OCI-LY7 (cell line): ENCODE measurements at regions not wholly inside any gene's neighbourhood (a gene's known extent, or its start where the extent isn't known, plus 50 kb on each side); places are given as distances from the start of the nearest gene placed in this dataset.
A peak's percentile ranks its signal among the peaks of the same experiment; 100 is the strongest.
"Not testable (repeated sequence)": the region's sequence is repeated elsewhere in the genome, so short reads cannot be mapped to it uniquely, and the experiment has no call there.

ENCODE experiments used
- BruUV-seq: library from RNA; stranded (reverse); fragments of 400-500 nt; replicated peaks from 2 replicates; lab custom pipeline; 2021; lab: Mats Ljungman, UMichigan
- CTCF ChIA-PET: fragments of 300-600 bp; sonication (Branson Sonifier 250); formaldehyde crosslinking; loops from one replicate; lab custom pipeline; 2022; ENCODE audit warnings: antibody characterized with exemption; ENCODE audit not compliant: unreplicated experiment; lab: Charles Lee
- POLR2A ChIA-PET: fragments of 300-600 bp; sonication (Branson Sonifier 250); formaldehyde crosslinking; loops from one replicate; lab custom pipeline; 2022; ENCODE audit warnings: antibody characterized with exemption; lab: Charles Lee
- DNase-seq: peaks from one replicate; pipeline ENCODE4 v3.0.0-alpha.2; 2015; ENCODE audit warnings: low spot score
- H2AFZ ChIP-seq: fragments of 200-600 bp; sonication (generic), shearing (Covaris generic); 2 replicates; pipeline ENCODE4 v1.6.1; 2014; ENCODE audit warnings: mild to moderate bottlenecking, antibody characterized with exemption, low read length, moderate library complexity
- H3K27ac ChIP-seq: fragments of 200-600 bp; sonication (generic); 2 replicates; pipeline ENCODE4 v1.5.1; 2014; ENCODE audit warnings: mixed run types, low read depth, mild to moderate bottlenecking, moderate library complexity, low read length, inconsistent platforms; ENCODE audit not compliant: poor library complexity, severe bottlenecking
- H3K36me3 ChIP-seq: fragments of 200-600 bp; sonication (generic); 2 replicates; pipeline ENCODE4 v1.6.1; 2014; ENCODE audit warnings: mild to moderate bottlenecking, antibody characterized with exemption, low read length, moderate library complexity, mixed read lengths; ENCODE audit not compliant: insufficient read depth
- H3K4me1 ChIP-seq: fragments of 200-600 bp; sonication (generic); 2 replicates; pipeline ENCODE4 v1.5.1; 2014; ENCODE audit warnings: mild to moderate bottlenecking, low read length; ENCODE audit not compliant: insufficient read depth, poor library complexity, severe bottlenecking
- H3K4me2 ChIP-seq: fragments of 200-600 bp; sonication (generic); 2 replicates; pipeline ENCODE4 v1.6.1; 2014; ENCODE audit warnings: mild to moderate bottlenecking, low read length
- H3K4me3 ChIP-seq: fragments of 200-600 bp; sonication (generic); 2 replicates; pipeline ENCODE4 v1.5.1; 2014; ENCODE audit warnings: mild to moderate bottlenecking, low read depth, low read length; ENCODE audit not compliant: poor library complexity, severe bottlenecking
- H3K79me2 ChIP-seq: fragments of 200-600 bp; sonication (generic); 2 replicates; pipeline ENCODE4 v1.6.1; 2016; ENCODE audit warnings: low read depth, mild to moderate bottlenecking, low read length, moderate library complexity, mixed read lengths; ENCODE audit not compliant: insufficient read depth
- H3K9me2 ChIP-seq: fragments of 200-600 bp; sonication (generic); 2 replicates; pipeline ENCODE4 v1.6.1; 2016; ENCODE audit warnings: mild to moderate bottlenecking, low read length, mixed read lengths; ENCODE audit not compliant: insufficient read depth
- H3K9me3 ChIP-seq: fragments of 200-600 bp; sonication (generic); 2 replicates; pipeline ENCODE4 v1.6.1; 2014; ENCODE audit warnings: mild to moderate bottlenecking, mixed run types, low read length, mixed read lengths
- H4K20me1 ChIP-seq: fragments of 200-600 bp; sonication (generic); 2 replicates; pipeline ENCODE4 v1.6.1; 2014; ENCODE audit warnings: mild to moderate bottlenecking, antibody characterized with exemption, low read length, moderate library complexity, mixed read lengths; ENCODE audit not compliant: insufficient read depth
- EZH2phosphoT487 ChIP-seq: fragments of 200-600 bp; sonication (generic); IDR thresholded peaks from 2 replicates; pipeline ENCODE4 v1.6.1; 2018; ENCODE audit warnings: low read depth, borderline replicate concordance, mild to moderate bottlenecking, mixed run types, antibody characterized with exemption, low read length, moderate library complexity, mixed read lengths
- intact Hi-C: fragments of 100-400 bp; cut with micrococcal nuclease; formaldehyde crosslinking; loops from one replicate; pipeline ENCODE4 v1.10.0; 2022; ENCODE audit not compliant: unreplicated experiment
- TF ChIP-seq, protein P1 (sequence below): fragments of 200-600 bp; sonication (generic); conservative IDR thresholded peaks from 2 replicates; pipeline ENCODE4 v1.5.1; 2014; ENCODE audit warnings: mild to moderate bottlenecking, antibody characterized with exemption, low read length, moderate library complexity, mixed read lengths

DNA sequence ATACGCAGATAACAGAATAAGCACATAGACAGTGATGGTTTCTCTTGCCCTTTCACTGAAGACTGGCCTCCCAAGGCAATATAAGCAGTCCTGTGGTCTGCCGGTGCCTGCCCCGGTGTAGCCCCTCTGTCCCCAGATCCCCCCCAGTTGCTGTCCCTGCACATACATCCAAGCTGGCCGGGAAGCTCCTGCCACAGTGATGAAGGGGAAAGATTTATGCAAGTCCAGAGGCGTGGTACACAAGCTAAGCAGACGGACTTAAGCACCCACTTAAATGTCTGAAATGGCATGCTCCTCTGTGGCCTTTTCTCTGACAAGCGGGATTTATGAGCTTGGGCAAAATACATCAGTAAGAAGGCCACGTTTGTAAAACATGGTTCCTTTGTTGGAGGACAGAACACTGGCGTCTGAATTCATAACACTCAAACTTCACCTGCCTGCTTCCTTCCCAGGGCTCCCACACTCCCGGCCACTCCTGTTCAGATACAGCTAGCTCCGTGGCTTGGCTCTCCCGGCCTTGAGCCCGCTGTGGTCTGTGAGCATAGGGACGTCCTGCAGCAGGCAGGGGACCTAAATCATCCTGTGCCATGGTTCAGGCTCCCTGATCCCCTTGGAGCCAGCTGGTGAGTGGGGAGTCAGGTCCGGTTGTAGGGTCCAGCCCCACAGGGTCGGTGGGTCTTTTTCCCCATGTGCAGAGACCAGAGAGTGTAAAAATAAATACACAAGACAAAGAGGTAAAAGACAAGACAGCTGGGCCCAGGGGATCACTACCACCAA lies 61.7 kb upstream of the PPP2R2D start:
- CTCF ChIA-PET = no interaction called here
- no peak overlapping the region for H2AFZ ChIP-seq
- no peak for DNase-seq
- no peaks in the 10 kb centered on the region for H3K36me3 ChIP-seq
- H3K4me1 ChIP-seq = no peaks in the 10 kb centered on the region
- H3K9me2 ChIP-seq = no peaks in the 10 kb centered on the region
- no peak overlapping the region for H3K27ac ChIP-seq
- no peaks in the 10 kb centered on the region for H3K79me2 ChIP-seq
- TF ChIP-seq EZH2phosphoT487 = no peak
- TF ChIP-seq, protein P1, sequence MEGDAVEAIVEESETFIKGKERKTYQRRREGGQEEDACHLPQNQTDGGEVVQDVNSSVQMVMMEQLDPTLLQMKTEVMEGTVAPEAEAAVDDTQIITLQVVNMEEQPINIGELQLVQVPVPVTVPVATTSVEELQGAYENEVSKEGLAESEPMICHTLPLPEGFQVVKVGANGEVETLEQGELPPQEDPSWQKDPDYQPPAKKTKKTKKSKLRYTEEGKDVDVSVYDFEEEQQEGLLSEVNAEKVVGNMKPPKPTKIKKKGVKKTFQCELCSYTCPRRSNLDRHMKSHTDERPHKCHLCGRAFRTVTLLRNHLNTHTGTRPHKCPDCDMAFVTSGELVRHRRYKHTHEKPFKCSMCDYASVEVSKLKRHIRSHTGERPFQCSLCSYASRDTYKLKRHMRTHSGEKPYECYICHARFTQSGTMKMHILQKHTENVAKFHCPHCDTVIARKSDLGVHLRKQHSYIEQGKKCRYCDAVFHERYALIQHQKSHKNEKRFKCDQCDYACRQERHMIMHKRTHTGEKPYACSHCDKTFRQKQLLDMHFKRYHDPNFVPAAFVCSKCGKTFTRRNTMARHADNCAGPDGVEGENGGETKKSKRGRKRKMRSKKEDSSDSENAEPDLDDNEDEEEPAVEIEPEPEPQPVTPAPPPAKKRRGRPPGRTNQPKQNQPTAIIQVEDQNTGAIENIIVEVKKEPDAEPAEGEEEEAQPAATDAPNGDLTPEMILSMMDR = no peak
- POLR2A ChIA-PET = no interaction called here
- H3K4me3 ChIP-seq = no peak overlapping the region
- no peaks in the 10 kb centered on the region for H3K9me3 ChIP-seq
- intact Hi-C loops = no loop called here
- H4K20me1 ChIP-seq = no peaks in the 10 kb centered on the region
- no peak overlapping the region for H3K4me2 ChIP-seq
- BruUV-seq = no TSS peak

DNA sequence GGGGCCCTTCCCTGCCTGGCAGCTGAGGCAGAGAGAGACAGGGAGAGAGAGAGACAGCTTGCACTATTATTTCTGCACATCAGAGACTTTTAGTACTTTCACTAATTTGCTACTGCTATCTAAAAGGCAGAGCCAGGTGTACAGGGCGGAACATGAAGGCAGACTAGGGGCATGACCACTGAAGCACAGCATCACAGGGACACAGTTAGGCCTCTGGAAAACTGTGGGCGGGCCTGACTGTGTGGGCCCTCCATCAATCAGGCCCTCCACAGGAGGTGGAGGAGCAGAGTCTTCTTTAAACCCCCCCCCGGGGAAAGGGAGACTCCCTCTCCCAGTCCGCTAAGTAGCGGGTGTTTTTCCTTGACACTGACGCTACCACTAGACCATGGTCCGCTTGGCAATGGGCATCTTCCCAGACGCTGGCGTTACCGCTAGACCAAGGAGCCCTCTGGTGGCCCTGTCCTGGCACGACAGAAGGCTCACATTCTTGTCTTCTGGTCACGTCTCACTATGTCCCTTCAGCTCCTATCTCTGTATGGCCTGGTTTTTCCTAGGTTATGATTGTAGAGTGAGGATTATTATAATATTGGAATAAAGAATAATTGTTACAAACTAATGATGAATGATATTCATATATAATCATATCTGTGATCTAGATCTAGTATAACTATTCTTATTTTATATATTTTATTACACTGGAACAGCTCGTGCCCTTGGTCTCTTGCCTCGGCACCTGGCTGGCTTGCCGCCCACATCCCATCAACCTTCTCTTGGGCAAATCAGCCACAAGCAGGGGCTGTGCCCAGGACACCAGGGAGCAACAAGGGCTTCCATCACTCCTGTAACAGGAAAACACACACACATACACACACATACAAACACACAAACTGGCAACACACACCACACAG lies 60.7 kb upstream of the PPP2R2D start:
- H3K9me2 ChIP-seq, intact Hi-C loops: not testable (repeated sequence)
- peak; percentile 3 for DNase-seq

More for the DNA sequence above, 60.7 kb upstream of the PPP2R2D start:
- CTCF ChIA-PET, H3K4me3 ChIP-seq, H3K4me2 ChIP-seq, H4K20me1 ChIP-seq, H3K36me3 ChIP-seq, BruUV-seq, H3K4me1 ChIP-seq, H2AFZ ChIP-seq, H3K79me2 ChIP-seq, H3K27ac ChIP-seq, POLR2A ChIA-PET, H3K9me3 ChIP-seq: not testable (repeated sequence)
- TF ChIP-seq, protein P1 = peak; percentile 47
